ENCODE measurements at regions not wholly inside any gene's neighbourhood (a gene's known extent, or its start where the extent isn't known, plus 50 kb on each side); places are given as distances from the start of the nearest gene placed in this dataset.

DNA sequence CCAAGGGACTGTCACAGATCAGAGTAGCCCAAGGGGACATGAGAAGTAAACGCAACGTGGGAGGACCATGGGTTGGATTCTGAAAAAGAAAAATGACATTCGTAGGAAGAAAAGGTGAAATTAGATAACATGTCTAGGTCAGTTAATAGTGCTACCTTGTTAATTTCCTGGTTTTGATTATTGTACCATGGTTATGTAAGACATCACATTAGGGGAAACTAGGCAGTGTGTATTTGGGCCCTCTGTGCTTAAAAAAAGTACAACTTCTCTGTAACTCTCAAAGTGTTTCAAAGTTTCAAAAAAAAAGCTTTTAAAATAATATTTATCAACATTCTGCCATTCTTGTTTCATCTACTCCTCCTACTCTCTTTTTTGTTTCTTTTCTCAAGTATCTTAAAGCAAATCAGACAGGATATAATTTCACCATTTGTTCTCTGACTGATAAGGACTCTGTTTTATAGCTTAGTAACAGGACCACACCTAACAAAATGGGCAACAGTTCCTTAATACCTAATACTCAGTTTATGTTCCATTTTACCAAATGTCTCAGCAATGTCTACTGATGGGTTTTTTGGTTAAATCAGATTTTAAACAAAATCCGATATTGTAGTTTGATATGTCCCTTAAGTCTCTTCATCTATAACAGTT lies 97.1 kb upstream of the PLCB4 start:
- TF ChIP-seq, protein P1, sequence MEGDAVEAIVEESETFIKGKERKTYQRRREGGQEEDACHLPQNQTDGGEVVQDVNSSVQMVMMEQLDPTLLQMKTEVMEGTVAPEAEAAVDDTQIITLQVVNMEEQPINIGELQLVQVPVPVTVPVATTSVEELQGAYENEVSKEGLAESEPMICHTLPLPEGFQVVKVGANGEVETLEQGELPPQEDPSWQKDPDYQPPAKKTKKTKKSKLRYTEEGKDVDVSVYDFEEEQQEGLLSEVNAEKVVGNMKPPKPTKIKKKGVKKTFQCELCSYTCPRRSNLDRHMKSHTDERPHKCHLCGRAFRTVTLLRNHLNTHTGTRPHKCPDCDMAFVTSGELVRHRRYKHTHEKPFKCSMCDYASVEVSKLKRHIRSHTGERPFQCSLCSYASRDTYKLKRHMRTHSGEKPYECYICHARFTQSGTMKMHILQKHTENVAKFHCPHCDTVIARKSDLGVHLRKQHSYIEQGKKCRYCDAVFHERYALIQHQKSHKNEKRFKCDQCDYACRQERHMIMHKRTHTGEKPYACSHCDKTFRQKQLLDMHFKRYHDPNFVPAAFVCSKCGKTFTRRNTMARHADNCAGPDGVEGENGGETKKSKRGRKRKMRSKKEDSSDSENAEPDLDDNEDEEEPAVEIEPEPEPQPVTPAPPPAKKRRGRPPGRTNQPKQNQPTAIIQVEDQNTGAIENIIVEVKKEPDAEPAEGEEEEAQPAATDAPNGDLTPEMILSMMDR (conservative IDR thresholded peaks at IDR 0.05; ENCODE audit: low read depth, low read length), result no peak
- no peak overlapping the region for H3K4me3 ChIP-seq (ENCODE audit: low read length)
- no peak for DNase-seq (ENCODE audit: low read depth)

DNA sequence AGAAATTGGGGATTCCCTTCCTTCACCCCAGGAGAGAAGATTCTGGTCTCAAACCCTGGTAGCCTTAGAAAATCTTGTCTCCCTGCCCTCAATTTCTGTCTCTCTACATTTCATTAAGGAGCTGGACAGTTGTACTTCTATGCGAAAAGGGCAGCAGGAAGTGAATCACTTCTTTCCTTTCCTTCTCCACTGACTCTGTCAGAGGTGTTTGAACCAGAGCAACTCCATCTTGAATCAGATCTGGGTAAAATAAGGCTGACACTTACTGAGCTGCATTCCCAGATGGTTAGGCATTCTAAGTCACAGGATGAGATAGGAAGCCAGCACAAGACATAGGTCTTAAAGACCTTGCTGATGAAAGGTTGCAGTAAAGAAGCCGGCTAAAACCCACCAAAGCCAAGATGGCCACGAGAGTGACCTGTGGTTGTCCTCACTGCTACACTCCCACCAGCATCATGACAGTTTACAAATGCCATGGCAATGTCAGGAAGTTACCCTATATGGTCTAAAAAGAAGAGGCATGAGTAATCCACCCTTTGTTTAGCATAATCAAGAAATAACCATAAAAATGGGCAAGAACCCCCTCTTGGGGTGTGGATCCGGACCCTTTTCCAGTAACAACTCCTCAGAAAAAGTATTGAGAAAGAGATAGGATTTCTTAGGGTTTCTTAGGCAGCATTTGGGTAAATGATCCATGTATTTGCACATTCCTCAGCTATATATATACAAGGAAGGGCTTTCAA lies 95.8 kb upstream of the PLCB4 start:
- TF ChIP-seq, protein P1 (conservative IDR thresholded peaks at IDR 0.05; ENCODE audit: low read depth, low read length), result no peak
- no peak for DNase-seq (ENCODE audit: low read depth)
- H3K4me3 ChIP-seq (ENCODE audit: low read length), result no peak overlapping the region

DNA sequence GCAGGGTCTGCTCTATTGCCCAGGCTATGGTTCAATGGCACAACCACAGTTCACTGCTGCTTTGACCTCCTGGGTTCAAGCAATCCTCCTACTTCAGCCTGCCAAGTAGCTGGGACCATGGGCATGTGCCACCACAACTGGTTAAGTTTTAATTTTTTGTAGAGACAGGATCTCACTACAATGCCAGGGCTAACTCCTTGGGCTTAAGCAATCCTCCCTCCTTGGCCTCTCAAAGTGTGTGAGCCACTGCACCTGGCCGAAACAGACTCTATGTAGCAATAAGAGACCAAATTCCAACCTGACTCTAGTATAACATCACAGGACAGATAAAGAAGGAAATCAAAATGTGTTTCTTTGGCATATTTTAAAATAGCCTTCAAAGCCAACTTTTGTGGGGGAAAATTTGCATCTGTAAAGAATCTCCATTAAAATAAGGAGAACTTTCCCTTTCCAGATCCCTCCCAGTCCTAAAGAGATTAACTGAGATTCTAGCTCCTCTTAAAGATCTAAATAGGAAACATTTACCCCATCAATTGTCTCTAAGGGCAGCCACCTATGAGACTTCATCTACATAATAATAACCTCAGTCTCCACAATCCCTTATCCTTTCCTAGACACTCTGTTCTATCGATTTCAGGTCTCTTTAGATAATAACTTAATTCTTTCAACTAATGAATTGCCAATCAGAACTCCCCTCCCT lies 94.7 kb upstream of the PLCB4 start:
- H3K4me3 ChIP-seq (ENCODE audit: low read length), result no peak overlapping the region
- TF ChIP-seq, protein P1 (conservative IDR thresholded peaks at IDR 0.05; ENCODE audit: low read depth, low read length), result no peak
- DNase-seq (ENCODE audit: low read depth), result no peak

DNA sequence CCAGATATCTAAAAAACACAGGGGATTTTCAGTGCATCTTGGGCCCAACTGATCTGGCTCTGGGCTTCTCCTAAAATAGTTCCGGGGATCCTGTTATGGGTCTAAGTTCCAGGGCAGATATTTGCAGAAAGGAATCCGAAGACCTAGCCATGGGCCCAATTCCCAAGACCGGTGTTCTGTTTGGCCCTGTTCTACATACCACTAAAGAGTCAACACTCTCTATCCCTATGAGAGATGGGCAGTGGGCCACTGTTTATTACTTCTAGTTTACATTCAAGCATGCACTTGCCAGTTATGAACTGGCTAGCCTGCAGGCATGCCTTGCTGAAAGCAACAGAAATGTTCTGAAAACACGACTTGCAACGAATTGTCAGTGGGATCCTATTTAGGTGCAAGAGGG lies 87.4 kb upstream of the PLCB4 start:
- DNase-seq (ENCODE audit: low read depth), result no peak
- TF ChIP-seq, protein P1 (conservative IDR thresholded peaks at IDR 0.05; ENCODE audit: low read depth, low read length), result no peak
- no peak overlapping the region for H3K4me3 ChIP-seq (ENCODE audit: low read length)

DNA sequence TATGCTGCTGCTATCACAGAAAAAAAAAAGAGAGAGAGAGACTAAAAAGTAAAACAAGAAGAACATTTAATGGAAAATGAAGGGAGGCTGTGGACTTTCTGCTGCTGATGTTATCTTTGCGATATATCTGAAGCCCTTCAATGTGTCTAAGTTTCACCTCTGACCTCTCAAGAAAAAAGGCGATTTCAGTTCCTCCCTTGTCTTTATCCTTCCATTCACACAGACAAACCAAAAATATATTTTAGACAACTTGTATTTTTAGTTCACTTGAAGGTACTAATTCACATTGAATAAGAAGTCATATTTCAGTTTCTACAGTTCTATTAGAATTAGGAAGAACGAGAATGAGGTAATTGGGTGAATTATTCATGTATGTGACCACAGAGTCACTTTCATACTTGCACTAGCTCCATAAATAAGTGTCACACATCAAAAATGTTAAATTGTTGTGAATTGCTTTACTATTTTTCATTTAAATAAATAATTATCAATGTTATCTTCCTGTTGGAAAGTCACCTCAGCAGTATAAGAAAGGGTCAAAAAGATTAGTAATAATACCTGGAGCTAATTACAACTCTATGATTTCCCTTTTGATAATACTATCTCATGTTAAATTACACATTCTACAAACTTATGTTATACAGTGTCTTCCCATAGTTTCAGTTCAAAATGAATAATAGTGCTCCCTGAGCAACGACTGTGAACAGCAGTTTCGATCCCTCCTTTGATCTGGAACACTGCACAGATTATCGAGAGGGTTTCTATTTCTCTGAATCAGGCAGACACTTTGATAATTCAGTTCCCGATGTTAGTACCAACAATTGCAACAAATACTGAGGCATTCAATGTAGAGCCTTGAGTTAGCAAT lies 85.2 kb upstream of the PLCB4 start:
- TF ChIP-seq, protein P1 (conservative IDR thresholded peaks at IDR 0.05; ENCODE audit: low read depth, low read length), result no peak
- no peak overlapping the region for H3K4me3 ChIP-seq (ENCODE audit: low read length)
- no peak for DNase-seq (ENCODE audit: low read depth)

DNA sequence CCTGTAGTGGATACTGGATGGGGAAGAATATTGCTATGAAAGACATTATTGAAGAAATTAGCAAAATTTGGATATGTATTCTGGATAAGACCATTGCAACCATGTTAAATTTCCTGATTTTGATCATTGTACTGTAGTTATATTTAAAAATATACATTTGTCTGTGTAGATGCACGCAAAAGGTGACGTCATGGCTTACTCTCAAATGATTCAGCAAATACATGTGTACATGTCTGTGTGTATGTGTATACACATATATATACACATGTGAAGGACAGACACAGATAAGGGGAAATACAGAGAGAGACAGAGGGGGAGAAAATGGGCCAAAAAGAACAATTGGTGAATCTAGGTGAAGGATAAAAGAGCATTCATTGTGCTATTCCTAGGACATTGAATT lies 82.3 kb upstream of the PLCB4 start:
- no peak for DNase-seq (ENCODE audit: low read depth)
- TF ChIP-seq, protein P1 (conservative IDR thresholded peaks at IDR 0.05; ENCODE audit: low read depth, low read length), result no peak
- H3K4me3 ChIP-seq (ENCODE audit: low read length), result no peak overlapping the region
